Thyroid gland (tissue), 4 donors: ENCODE measurements at regions not wholly inside any gene's neighbourhood (a gene's known extent, or its start where the extent isn't known, plus 50 kb on each side); places are given as distances from the start of the nearest gene placed in this dataset.

Experiments
- CTCF ChIP-seq, 6 experiments: fragments of 200-600 bp in 3 of 6; fragments of 450-650 bp in 3 of 6; sonication (generic) in 3 of 6; IDR thresholded peaks; one replicate each; pipeline ENCODE4 v1.5.1; 2016 to 2019; ENCODE audit warnings: antibody characterized with exemption in 6 of 6, mild to moderate bottlenecking in 2 of 6, inconsistent platforms in 1 of 6, moderate library complexity in 1 of 6
- POLR2A ChIP-seq, 2 donors: fragments of 450-650 bp; IDR thresholded peaks; one replicate each; pipeline ENCODE4 v1.6.1; 2017; ENCODE audit warnings: antibody characterized with exemption in 2 of 2, mild to moderate bottlenecking in 2 of 2, moderate library complexity in 1 of 2

- no peak for TF ChIP-seq CTCF (IDR thresholded peaks at IDR 0.05)
- TF ChIP-seq POLR2A (IDR thresholded peaks at IDR 0.05): no peak
These were observed 779.3 kb downstream of the ARAP2 start for GRCh38 chr4:35464964-35465528.
